ENCODE measurements at regions not wholly inside any gene's neighbourhood (a gene's known extent, or its start where the extent isn't known, plus 50 kb on each side); places are given as distances from the start of the nearest gene placed in this dataset.

DNA sequence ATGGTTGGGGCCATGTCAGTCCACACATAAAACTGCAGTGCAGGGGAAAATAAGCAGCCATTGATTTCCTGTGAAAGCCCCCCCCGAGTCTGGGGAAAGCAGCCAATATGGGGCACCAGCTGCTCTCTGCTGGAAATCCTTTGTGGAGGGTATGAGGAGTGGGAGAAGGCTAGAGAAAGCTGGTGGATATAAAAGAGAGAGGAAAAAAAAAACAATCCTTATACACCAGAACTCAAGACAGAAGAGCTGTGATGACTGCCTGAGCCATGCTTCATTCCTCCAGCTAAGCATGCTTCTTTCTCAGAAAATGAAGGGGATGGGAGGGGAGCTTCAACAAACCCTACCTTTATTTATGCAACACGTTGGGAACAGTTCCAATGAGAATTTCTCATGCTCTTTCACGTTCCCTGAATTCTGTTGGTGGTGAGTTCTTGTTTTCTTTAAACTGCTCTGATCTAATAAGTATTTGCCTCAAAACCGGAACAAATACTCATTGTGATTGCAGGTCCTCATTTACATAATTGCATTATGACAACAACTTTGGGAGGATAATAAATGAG, 688.0 kb upstream of the SEMA6A start:
- H3K4me3 ChIP-seq (ENCODE audit: low read depth, low read length) = no peak overlapping the region
- TF ChIP-seq CTCF (IDR thresholded peaks at IDR 0.05; ENCODE audit: low read depth, low read length) = no peak

DNA sequence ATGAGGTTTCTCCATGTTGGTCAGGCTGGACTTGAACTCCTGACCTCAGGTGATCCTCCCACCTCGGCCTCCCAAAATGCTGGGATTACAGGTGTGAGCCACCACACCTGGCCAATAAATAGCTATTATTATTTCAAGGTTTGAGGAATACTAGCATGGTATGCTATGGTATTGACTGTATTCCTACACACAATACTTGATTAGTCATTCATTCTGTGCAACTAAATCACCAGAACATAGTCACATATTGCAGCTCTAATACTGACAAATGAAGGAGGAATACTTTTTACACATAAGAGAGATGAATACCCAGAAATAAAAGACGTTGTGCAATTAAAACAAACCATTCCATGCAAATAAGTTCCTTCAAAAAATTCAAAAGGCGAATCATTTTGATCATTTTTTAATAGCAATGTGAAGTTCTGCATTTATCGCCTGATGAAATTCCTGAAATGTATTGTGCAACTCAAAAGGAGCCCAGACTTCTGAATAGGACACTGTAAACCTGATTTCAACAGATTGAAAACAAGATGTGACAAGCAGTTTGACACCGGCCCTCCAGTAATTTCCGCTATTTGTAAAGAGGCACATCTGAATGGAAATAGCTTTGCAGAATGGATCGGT, 687.4 kb upstream of the SEMA6A start:
- no peak overlapping the region for H3K4me3 ChIP-seq (ENCODE audit: low read depth, low read length)
- no peak for TF ChIP-seq CTCF (IDR thresholded peaks at IDR 0.05; ENCODE audit: low read depth, low read length)

GRCh38 chr5:117255211-117256027, 680.8 kb upstream of the SEMA6A start:
- no peak overlapping the region for H3K4me3 ChIP-seq (ENCODE audit: low read depth, low read length)
- no peak for TF ChIP-seq CTCF (IDR thresholded peaks at IDR 0.05; ENCODE audit: low read depth, low read length)

DNA sequence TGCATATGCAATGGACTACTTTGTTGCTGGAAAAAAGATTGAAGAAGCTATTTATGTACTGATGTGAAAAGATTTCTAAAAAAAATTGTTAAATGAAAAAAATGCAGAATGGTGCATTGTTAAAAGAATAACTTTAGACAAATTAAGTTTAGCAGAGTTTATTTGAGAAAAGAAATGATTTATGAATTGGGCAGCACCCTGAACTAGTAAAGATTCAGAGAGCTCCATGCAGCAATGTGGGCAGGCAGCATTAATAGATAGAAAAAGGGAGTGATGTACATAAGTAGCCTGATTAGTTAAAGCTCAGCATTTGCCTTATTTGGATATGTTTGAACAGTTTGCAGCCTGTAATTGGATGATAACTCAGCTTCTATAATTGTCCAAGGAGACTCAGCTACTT, 677.9 kb upstream of the SEMA6A start:
- TF ChIP-seq CTCF (IDR thresholded peaks at IDR 0.05; ENCODE audit: low read depth, low read length) = no peak
- H3K4me3 ChIP-seq (ENCODE audit: low read depth, low read length) = no peak overlapping the region

- H3K4me3 ChIP-seq (ENCODE audit: low read depth, low read length) = no peak overlapping the region
- TF ChIP-seq CTCF (IDR thresholded peaks at IDR 0.05; ENCODE audit: low read depth, low read length) = no peak
These were observed 674.6 kb upstream of the SEMA6A start for GRCh38 chr5:117249086-117249815.

DNA sequence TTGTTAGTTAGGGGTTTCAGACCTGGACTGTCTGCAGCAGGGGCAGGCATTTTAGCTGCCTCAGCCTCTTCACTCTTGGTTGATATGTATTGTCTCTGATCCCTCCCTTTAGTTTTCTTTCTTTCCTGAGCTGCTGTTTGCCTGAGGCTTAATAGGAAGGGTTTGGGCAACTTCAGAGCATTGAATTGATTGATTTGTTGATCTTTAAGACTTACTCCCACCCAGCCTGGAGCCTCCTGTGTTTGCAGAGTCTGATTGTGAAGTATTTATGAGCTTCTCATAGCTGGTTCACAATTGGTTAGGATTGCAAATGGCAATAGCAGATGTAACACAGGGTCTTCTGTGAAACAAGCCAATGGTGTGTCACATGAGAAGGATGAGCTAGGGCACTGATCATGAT, 671.8 kb upstream of the SEMA6A start:
- no peak overlapping the region for H3K4me3 ChIP-seq (ENCODE audit: low read depth, low read length)
- TF ChIP-seq CTCF (IDR thresholded peaks at IDR 0.05; ENCODE audit: low read depth, low read length) = no peak

All from WI38 (cell line).